Breast epithelium (tissue), 3 donors: ENCODE measurements at regions not wholly inside any gene's neighbourhood (a gene's known extent, or its start where the extent isn't known, plus 50 kb on each side); places are given as distances from the start of the nearest gene placed in this dataset.

Experiments used
- CTCF ChIP-seq, 3 donors: fragments of 450-650 bp; IDR thresholded peaks; one replicate each; pipeline ENCODE4 v1.5.1; 2016 to 2017; ENCODE audit warnings: antibody characterized with exemption in 3 of 3, mild to moderate bottlenecking in 3 of 3, moderate library complexity in 3 of 3
- POLR2A ChIP-seq: fragments of 450-650 bp; IDR thresholded peaks from one replicate; pipeline ENCODE4 v1.6.1; 2016; ENCODE audit warnings: antibody characterized with exemption, mild to moderate bottlenecking, moderate library complexity

GRCh38 chr2:40654346-40654745 lies 202.5 kb upstream of the SLC8A1 start:
- TF ChIP-seq CTCF (IDR thresholded peaks at IDR 0.05) (no peak), POLR2A (no peak)
